Left lung (tissue), 4 donors: ENCODE measurements at regions not wholly inside any gene's neighbourhood (a gene's known extent, or its start where the extent isn't known, plus 50 kb on each side); places are given as distances from the start of the nearest gene placed in this dataset.

Experiments used
- ATAC-seq: fragments of 200-7000 bp; cut with Tn5 transposase; one replicate; pipeline ENCODE4 v1.9.1; 2020; ENCODE audit warnings: moderate library complexity
- DNase-seq, 4 donors: peaks; one replicate each; pipeline ENCODE4 v3.0.0-alpha.2; 2013 to 2020
- H3K27ac ChIP-seq, 2 donors: fragments of 200-600 bp; sonication (generic) in 1 of 2; one replicate each; pipeline versions ENCODE4 v1.5.0 to v1.8.0; 2020 to 2021
- H3K27me3 ChIP-seq, 2 donors: fragments of 200-600 bp; sonication (generic) in 1 of 2; one replicate each; pipeline versions ENCODE4 v1.5.0 to v1.8.0; 2020 to 2021
- H3K36me3 ChIP-seq, 2 donors: fragments of 200-600 bp; sonication (generic) in 1 of 2; one replicate each; pipeline versions ENCODE4 v1.5.0 to v1.8.0; 2020 to 2021
- H3K4me1 ChIP-seq, 2 donors: fragments of 200-600 bp; one replicate each; pipeline ENCODE4 v1.8.0; 2021
- H3K4me3 ChIP-seq, 2 donors: fragments of 200-600 bp; sonication (generic) in 1 of 2; one replicate each; pipeline versions ENCODE4 v1.5.0 to v1.8.0; 2020 to 2021; ENCODE audit warnings: mild to moderate bottlenecking in 1 of 2
- H3K9me3 ChIP-seq, 2 donors: fragments of 200-600 bp; sonication (generic) in 1 of 2; one replicate each; pipeline versions ENCODE4 v1.5.0 to v1.8.0; 2020 to 2021
- CTCF ChIP-seq, 2 donors: fragments of 200-600 bp; sonication (generic) in 1 of 2; IDR thresholded peaks; one replicate each; pipeline versions ENCODE4 v1.5.0 to v1.8.0; 2021; ENCODE audit warnings: antibody characterized with exemption in 2 of 2
- intact Hi-C, 2 donors: fragments of 100-400 bp; cut with DNase I; formaldehyde crosslinking; loops; one replicate each; pipeline versions ENCODE4 v1.11.2 to v1.14.2; 2022
- donor health status: DM: no; HTN: yes; CAD: no.
- donor health status: DM: no; HTN: no; CAD: no.

DNA sequence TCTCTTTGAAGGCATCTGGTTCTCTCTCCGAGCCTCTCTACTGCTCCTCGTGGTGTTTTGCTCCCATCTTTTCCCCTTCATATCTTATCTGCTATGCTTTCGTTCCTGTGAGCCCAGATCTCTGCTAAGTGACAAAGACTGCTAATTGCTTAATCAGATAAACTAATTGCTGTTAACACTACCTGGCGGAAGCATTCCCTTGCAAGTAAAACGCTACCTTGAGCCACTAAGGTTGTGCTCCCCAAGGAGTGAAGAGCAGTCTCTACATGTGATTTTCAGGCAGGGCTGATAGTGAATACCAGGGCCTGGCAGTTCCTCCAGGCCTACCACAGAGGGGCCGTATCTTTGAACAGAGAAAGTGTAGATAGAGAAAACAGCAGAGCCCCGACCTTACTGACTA is 244.0 kb upstream of the GATB start:
- Histone ChIP-seq H3K4me3 (no peak overlapping the region), H3K27me3 (peaks cover 0 to 9% of the 10 kb centered on the region in 2 donors), H3K4me1 (no peaks in the 10 kb centered on the region), H3K36me3 (no peaks in the 10 kb centered on the region), H3K27ac (no peak overlapping the region), H3K9me3 (no peaks in the 10 kb centered on the region)
- no peak for TF ChIP-seq CTCF (IDR thresholded peaks at IDR 0.05)
- no peak for ATAC-seq
- no peak for DNase-seq
- intact Hi-C loops: no loop called here

DNA sequence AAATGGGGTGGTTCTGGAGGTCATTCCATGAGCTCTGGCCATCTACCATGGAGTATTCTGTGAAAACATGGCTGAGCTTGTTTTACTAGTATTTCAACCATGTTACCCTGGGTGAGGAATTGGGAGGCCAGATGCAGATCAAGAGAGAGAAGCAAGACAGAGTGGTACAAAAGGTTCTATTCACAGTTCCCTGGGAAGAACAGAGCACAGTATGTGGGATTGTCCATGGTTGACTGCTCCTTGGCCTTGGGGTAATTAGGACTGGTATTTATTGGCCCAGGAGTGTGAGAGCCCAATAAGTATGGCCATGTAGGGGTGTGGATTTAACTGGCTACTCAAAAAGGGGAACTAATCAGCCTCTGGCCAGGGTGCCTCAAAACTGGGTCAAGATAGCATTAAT is 239.7 kb upstream of the GATB start:
- intact Hi-C loops: no loop called here
- Histone ChIP-seq H3K4me1 (no peaks in the 10 kb centered on the region), H3K4me3 (no peak overlapping the region), H3K27me3 (no peaks in the 10 kb centered on the region), H3K36me3 (no peaks in the 10 kb centered on the region), H3K27ac (no peak overlapping the region), H3K9me3 (no peaks in the 10 kb centered on the region)
- no peak for TF ChIP-seq CTCF (IDR thresholded peaks at IDR 0.05)
- ATAC-seq: no peak
- no peak for DNase-seq

DNA sequence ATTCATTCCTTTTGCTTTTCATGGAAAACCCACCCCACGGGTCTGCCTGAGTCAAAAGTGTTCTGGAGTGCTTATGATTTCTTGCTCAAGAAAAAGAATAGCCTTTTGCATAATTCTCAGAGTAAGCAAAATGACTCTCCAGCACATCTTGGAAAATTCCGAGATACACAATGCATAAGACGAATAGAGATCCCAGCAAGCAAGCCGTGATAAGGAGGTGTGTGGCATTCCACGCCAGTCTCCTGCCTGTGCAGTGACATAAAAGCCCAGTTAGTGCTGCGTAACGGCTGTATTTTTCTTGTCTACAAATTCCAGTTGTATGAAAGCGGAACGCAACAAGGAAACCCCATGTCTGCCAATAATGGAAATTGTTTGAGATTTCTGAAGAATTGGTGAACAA is 237.9 kb upstream of the GATB start:
- intact Hi-C loops: no loop called here
- Histone ChIP-seq H3K27me3 (no peaks in the 10 kb centered on the region), H3K4me3 (no peak overlapping the region), H3K4me1 (no peaks in the 10 kb centered on the region), H3K36me3 (no peaks in the 10 kb centered on the region), H3K9me3 (no peaks in the 10 kb centered on the region), H3K27ac (no peak overlapping the region)
- DNase-seq (no peak), ATAC-seq (no peak)
- no peak for TF ChIP-seq CTCF (IDR thresholded peaks at IDR 0.05)

GRCh38 chr4:151997461-151997860 is 236.7 kb upstream of the GATB start:
- ATAC-seq: no peak
- H3K27me3 ChIP-seq: no peaks in the 10 kb centered on the region
- no peak overlapping the region for H3K4me3 ChIP-seq
- H3K9me3 ChIP-seq: no peaks in the 10 kb centered on the region
- intact Hi-C loops: no loop called here
- H3K27ac ChIP-seq: no peak overlapping the region
- TF ChIP-seq CTCF (IDR thresholded peaks at IDR 0.05): no peak
- H3K4me1 ChIP-seq: no peaks in the 10 kb centered on the region
- DNase-seq: no peak
- no peaks in the 10 kb centered on the region for H3K36me3 ChIP-seq

DNA sequence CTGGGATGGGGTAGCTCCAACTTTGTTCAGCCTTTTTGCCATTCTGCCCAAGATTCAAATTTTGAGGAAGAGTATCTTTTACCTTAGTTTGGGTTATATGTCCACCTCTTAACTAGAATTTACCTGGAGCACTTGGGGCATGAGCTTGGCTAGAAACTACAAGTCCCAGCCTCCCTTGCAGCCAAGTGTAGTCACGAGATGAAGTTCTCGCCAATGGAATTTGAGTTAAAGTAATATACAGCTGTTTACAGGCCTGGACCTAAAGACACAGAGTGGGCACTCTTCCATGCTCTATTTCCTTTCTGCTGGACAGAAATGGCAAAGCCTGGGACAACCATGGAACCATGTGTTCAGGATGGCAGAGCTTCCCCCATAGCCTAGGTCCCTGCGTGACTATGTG is 233.6 kb upstream of the GATB start:
- no peak overlapping the region for H3K4me3 ChIP-seq
- no peaks in the 10 kb centered on the region for H3K9me3 ChIP-seq
- no peak for TF ChIP-seq CTCF (IDR thresholded peaks at IDR 0.05)
- no peaks in the 10 kb centered on the region for H3K36me3 ChIP-seq
- H3K27me3 ChIP-seq: no peaks in the 10 kb centered on the region
- no peak for ATAC-seq
- no peak overlapping the region for H3K27ac ChIP-seq
- DNase-seq: no peak
- intact Hi-C loops: no loop called here
- H3K4me1 ChIP-seq: no peaks in the 10 kb centered on the region
